Left kidney (tissue), 1 donor: ENCODE measurements at regions not wholly inside any gene's neighbourhood (a gene's known extent, or its start where the extent isn't known, plus 50 kb on each side); places are given as distances from the start of the nearest gene placed in this dataset.
"Not testable (repeated sequence)": the region's sequence is repeated elsewhere in the genome, so short reads cannot be mapped to it uniquely, and the experiment has no call there.

ENCODE experiments used
- DNase-seq: peaks from one replicate; pipeline ENCODE4 v3.0.0-alpha.2; 2013

GRCh38 chr12:30578426-30578825 lies 117.2 kb downstream of the IPO8 start:
- DNase-seq = no peak

GRCh38 chr12:30573145-30573544 lies 122.5 kb downstream of the IPO8 start:
- no peak for DNase-seq

- no peak for DNase-seq
Measured at GRCh38 chr12:30570211-30570890, 125.3 kb downstream of the IPO8 start.

GRCh38 chr12:30569426-30569825 lies 126.2 kb downstream of the IPO8 start:
- no peak for DNase-seq

- no peak for DNase-seq
Measured at GRCh38 chr12:30568453-30568852, 127.2 kb downstream of the IPO8 start.

GRCh38 chr12:30567082-30567481 lies 128.6 kb downstream of the IPO8 start:
- DNase-seq = no peak

GRCh38 chr12:30564394-30564793 lies 131.3 kb downstream of the IPO8 start:
- no peak for DNase-seq

- DNase-seq = no peak
Measured at GRCh38 chr12:30548203-30548602, 147.5 kb downstream of the IPO8 start.

- DNase-seq = no peak
Measured at GRCh38 chr12:30546121-30546520, 149.5 kb downstream of the IPO8 start.

- DNase-seq = not testable (repeated sequence)
Measured at GRCh38 chr12:30544704-30545103, 151.0 kb downstream of the IPO8 start.

GRCh38 chr12:30537228-30537627 lies 158.4 kb downstream of the IPO8 start:
- no peak for DNase-seq

GRCh38 chr12:30533558-30534265 lies 162.0 kb downstream of the IPO8 start:
- no peak for DNase-seq

GRCh38 chr12:30531731-30532678 lies 163.7 kb downstream of the IPO8 start:
- no peak for DNase-seq

GRCh38 chr12:30529489-30530269 lies 166.0 kb downstream of the IPO8 start:
- DNase-seq = no peak

GRCh38 chr12:30525171-30525570 lies 170.5 kb downstream of the IPO8 start:
- DNase-seq = no peak

- not testable (repeated sequence) for DNase-seq
Measured at GRCh38 chr12:30520285-30520684, 175.4 kb downstream of the IPO8 start.

- DNase-seq = peak; percentile 13
Measured at GRCh38 chr12:30519535-30519934, 176.1 kb downstream of the IPO8 start.

GRCh38 chr12:30517320-30517719 lies 178.3 kb downstream of the IPO8 start:
- no peak for DNase-seq

GRCh38 chr12:30515351-30515750 lies 180.3 kb downstream of the IPO8 start:
- peak; percentile 59 for DNase-seq

GRCh38 chr12:30514666-30515065 lies 181.0 kb downstream of the IPO8 start:
- no peak for DNase-seq

- no peak for DNase-seq
Measured at GRCh38 chr12:30508205-30508967, 187.3 kb downstream of the IPO8 start.
